ENCODE measurements at regions not wholly inside any gene's neighbourhood (a gene's known extent, or its start where the extent isn't known, plus 50 kb on each side); places are given as distances from the start of the nearest gene placed in this dataset.

GRCh38 chr5:124648902-124649467 lies 97.5 kb downstream of the ZNF608 start:
- TF ChIP-seq SIN3A (IDR thresholded peaks at IDR 0.05; ENCODE audit: borderline replicate concordance, insufficient read depth, low read length) = no peak
- no peak for TF ChIP-seq REST (IDR thresholded peaks at IDR 0.05; ENCODE audit: insufficient read depth in 1 of 2, low read depth in 2 of 2, low read length in 2 of 2)
- no peak for TF ChIP-seq POLR2AphosphoS5 (IDR thresholded peaks at IDR 0.05; ENCODE audit: low read depth, low read length)
- no peak for TF ChIP-seq TAF1 (IDR thresholded peaks at IDR 0.05; ENCODE audit: borderline replicate concordance, insufficient read depth, low read length)
